Upper lobe of left lung (tissue), 4 donors: ENCODE measurements at regions not wholly inside any gene's neighbourhood (a gene's known extent, or its start where the extent isn't known, plus 50 kb on each side); places are given as distances from the start of the nearest gene placed in this dataset.

Experiments used
- CTCF ChIP-seq, 6 experiments: fragments of 450-650 bp in 4 of 6; fragments of 200-600 bp in 2 of 6; sonication (generic) in 2 of 6; IDR thresholded peaks; one replicate each; pipeline ENCODE4 v1.5.1; 2016 to 2019; ENCODE audit warnings: antibody characterized with exemption in 6 of 6
- EP300 ChIP-seq, 4 donors: sonication (generic); formaldehyde crosslinking; IDR thresholded peaks; one replicate each; pipeline ENCODE4 v1.5.1; 2017; ENCODE audit warnings: antibody characterized with exemption in 4 of 4, control low read depth in 2 of 4
- POLR2A ChIP-seq, 4 donors: fragments of 450-650 bp; IDR thresholded peaks; one replicate each; pipeline ENCODE4 v1.5.1; 2016 to 2017; ENCODE audit warnings: antibody characterized with exemption in 4 of 4, mild to moderate bottlenecking in 2 of 4
- POLR2AphosphoS5 ChIP-seq, 2 donors: sonication (generic); formaldehyde crosslinking; IDR thresholded peaks; one replicate each; pipeline ENCODE4 v1.5.1; 2017; ENCODE audit warnings: antibody characterized with exemption in 2 of 2

GRCh38 chr10:8369666-8370065 lies 315.2 kb downstream of the GATA3 start:
- TF ChIP-seq EP300 (IDR thresholded peaks at IDR 0.05) (no peak), POLR2A (IDR thresholded peaks at IDR 0.05) (no peak), CTCF (IDR thresholded peaks at IDR 0.05) (no peak), POLR2AphosphoS5 (IDR thresholded peaks at IDR 0.05) (no peak)
